Prostate gland (tissue), 2 donors: ENCODE measurements at regions not wholly inside any gene's neighbourhood (a gene's known extent, or its start where the extent isn't known, plus 50 kb on each side); places are given as distances from the start of the nearest gene placed in this dataset.
"Not testable (repeated sequence)": the region's sequence is repeated elsewhere in the genome, so short reads cannot be mapped to it uniquely, and the experiment has no call there.

Source experiments
- DNase-seq: peaks from one replicate; pipeline ENCODE4 v3.0.0-alpha.2; 2019; ENCODE audit warnings: low spot score
- H3K27ac ChIP-seq, 2 donors: fragments of 200-600 bp; sonication (generic); 2 replicates each; pipeline ENCODE4 v1.5.1; 2017 to 2019
- H3K27me3 ChIP-seq: fragments of 200-600 bp; sonication (generic); replicated peaks from 2 replicates; pipeline ENCODE4 v1.5.1; 2019; ENCODE audit not compliant: insufficient read depth
- H3K36me3 ChIP-seq, 2 donors: fragments of 200-600 bp; sonication (generic); 1 replicate in 1 of 2; 2 replicates in 1 of 2; pipeline versions ENCODE4 v1.5.1 to v1.8.1; 2017 to 2019
- H3K4me1 ChIP-seq: fragments of 200-600 bp; sonication (generic); replicated peaks from 2 replicates; pipeline ENCODE4 v1.5.1; 2019
- H3K4me3 ChIP-seq, 2 donors: fragments of 200-600 bp; sonication (generic); 2 replicates each; pipeline ENCODE4 v1.5.1; 2017 to 2019
- H3K9me3 ChIP-seq: fragments of 200-600 bp; sonication (generic); 2 replicates; pipeline ENCODE4 v1.5.1; 2017
- POLR2A ChIP-seq: fragments of 450-650 bp; IDR thresholded peaks from one replicate; pipeline ENCODE4 v1.6.1; 2016; ENCODE audit warnings: antibody characterized with exemption, mild to moderate bottlenecking
- POLR2AphosphoS5 ChIP-seq: sonication (generic); formaldehyde crosslinking; IDR thresholded peaks from one replicate; pipeline ENCODE4 v1.6.1; 2017; ENCODE audit warnings: antibody characterized with exemption
- WGBS: methylation state at CpG from one replicate; pipeline ENCODE4 v1.1.5; 2018; 5-methylcytosine and 5-hydroxymethylcytosine counted together
- intact Hi-C: fragments of 100-400 bp; cut with DNase I; formaldehyde crosslinking; loops from one replicate; pipeline ENCODE4 v1.14.2; 2022
- TF ChIP-seq, protein P1 (sequence below), 4 experiments: fragments of 200-600 bp in 2 of 4; fragments of 450-650 bp in 2 of 4; sonication (generic) in 2 of 4; IDR thresholded peaks; 1 replicate in 3 of 4; 2 replicates in 1 of 4; pipeline ENCODE4 v1.5.1; 2016 to 2019; ENCODE audit warnings: antibody characterized with exemption in 4 of 4, mild to moderate bottlenecking in 2 of 4, moderate library complexity in 2 of 4

DNA sequence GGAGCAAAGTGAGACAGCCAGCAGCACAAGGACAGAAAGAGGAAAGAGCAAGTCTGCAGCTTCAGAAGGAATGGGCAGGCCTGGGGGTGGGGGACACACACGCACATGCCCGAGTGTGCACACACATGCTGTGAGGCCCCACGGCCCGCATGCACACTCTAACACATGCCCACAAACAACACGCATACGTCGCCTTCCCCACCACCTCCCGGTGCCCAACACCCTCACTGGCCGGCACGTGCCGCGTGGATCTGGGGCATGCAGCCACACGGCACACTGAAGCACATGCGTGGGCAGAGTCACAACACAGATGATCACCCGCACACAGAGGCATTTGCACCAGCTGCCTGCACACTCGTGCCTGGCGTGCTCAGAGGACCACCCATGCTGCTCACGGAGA, 161.5 kb downstream of the GOLGA6L4 start:
- H3K27me3 ChIP-seq, H3K27ac ChIP-seq, H3K36me3 ChIP-seq, DNase-seq, intact Hi-C loops, H3K4me1 ChIP-seq, H3K4me3 ChIP-seq, H3K9me3 ChIP-seq: not testable (repeated sequence)
- WGBS = 91% methylated on average over 12 of the region's 18 CpGs

DNA sequence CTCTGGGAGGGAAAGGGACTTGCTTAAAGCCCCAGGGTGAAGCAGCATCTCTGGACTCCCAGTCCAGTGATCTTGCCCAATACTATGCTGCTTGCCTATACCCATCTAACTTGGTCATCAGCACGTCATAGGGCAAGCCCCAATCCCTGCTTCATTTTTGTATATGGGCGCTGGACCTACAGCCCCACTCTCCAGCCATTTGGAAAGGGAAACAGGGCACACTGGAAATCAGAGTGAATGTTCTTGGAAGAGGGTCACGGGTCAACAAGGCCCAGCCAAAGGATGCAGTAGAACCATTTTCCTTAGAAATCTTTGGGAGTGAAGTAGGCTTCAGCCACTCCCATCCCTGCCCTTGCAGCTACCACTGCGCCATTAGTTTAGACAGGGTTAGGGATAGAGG, 162.5 kb downstream of the GOLGA6L4 start:
- H3K9me3 ChIP-seq, H3K27me3 ChIP-seq, DNase-seq, intact Hi-C loops, H3K36me3 ChIP-seq, H3K4me3 ChIP-seq, H3K27ac ChIP-seq, H3K4me1 ChIP-seq: not testable (repeated sequence)
- 94% methylated on average over 4 of the region's 4 CpGs for WGBS

DNA sequence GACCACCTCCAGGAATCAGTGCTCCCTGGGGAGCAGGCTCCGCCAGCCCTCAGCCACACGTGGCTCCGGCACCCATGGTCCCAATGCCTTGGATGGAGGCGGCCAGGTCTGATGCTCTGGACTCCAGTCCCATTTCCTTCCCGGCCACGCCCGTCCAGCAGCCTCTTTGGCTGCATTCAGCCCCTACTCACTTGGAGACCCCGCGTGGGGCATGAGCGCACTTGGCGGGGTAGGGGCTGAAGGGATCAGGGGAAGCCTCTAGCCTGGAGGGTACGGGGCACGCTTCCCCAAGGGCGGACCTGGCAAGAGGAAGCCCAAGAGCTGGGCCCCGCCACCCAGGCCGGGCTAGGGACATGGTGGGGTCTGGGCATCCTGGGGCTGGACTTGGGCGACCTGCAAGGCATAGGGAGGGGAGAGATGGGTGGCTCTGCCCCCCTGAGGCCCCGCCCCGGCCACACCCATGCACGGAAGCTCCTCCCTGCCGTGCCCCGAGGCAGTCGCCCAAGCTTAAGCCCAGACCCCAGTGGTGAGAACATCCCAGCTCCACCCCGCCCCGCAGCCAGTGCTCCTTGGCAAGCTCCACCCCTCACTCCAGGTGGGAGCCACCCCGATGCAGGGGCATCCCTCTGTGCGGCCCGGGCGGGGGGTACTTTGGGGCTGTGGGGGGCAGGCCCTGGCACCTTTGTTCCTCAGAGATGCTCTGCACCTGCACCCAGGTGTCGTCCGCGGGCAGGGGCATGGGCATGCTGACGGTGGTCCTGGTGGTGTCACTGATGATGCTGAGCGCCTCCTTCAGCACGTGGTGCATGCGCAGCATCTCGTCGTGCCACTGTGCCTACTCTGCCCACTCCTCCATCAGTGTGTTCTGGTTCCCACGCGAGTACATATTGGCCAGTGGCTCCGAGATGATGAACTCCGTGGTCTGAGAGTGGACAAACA, 163.5 kb downstream of the GOLGA6L4 start:
- no peak for DNase-seq
- no peaks in the 10 kb centered on the region for H3K9me3 ChIP-seq
- TF ChIP-seq, protein P1, sequence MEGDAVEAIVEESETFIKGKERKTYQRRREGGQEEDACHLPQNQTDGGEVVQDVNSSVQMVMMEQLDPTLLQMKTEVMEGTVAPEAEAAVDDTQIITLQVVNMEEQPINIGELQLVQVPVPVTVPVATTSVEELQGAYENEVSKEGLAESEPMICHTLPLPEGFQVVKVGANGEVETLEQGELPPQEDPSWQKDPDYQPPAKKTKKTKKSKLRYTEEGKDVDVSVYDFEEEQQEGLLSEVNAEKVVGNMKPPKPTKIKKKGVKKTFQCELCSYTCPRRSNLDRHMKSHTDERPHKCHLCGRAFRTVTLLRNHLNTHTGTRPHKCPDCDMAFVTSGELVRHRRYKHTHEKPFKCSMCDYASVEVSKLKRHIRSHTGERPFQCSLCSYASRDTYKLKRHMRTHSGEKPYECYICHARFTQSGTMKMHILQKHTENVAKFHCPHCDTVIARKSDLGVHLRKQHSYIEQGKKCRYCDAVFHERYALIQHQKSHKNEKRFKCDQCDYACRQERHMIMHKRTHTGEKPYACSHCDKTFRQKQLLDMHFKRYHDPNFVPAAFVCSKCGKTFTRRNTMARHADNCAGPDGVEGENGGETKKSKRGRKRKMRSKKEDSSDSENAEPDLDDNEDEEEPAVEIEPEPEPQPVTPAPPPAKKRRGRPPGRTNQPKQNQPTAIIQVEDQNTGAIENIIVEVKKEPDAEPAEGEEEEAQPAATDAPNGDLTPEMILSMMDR (IDR thresholded peaks at IDR 0.05) = no peak
- TF ChIP-seq POLR2A = no peak
- no peak for TF ChIP-seq POLR2AphosphoS5
- no peak overlapping the region for H3K4me3 ChIP-seq
- H3K27me3 ChIP-seq = no peaks in the 10 kb centered on the region
- intact Hi-C loops = no loop called here
- H3K4me1 ChIP-seq = no peaks in the 10 kb centered on the region
- no peaks in the 10 kb centered on the region for H3K36me3 ChIP-seq
- 85% methylated on average over 34 of the region's 42 CpGs for WGBS
- H3K27ac ChIP-seq = no peak overlapping the region

DNA sequence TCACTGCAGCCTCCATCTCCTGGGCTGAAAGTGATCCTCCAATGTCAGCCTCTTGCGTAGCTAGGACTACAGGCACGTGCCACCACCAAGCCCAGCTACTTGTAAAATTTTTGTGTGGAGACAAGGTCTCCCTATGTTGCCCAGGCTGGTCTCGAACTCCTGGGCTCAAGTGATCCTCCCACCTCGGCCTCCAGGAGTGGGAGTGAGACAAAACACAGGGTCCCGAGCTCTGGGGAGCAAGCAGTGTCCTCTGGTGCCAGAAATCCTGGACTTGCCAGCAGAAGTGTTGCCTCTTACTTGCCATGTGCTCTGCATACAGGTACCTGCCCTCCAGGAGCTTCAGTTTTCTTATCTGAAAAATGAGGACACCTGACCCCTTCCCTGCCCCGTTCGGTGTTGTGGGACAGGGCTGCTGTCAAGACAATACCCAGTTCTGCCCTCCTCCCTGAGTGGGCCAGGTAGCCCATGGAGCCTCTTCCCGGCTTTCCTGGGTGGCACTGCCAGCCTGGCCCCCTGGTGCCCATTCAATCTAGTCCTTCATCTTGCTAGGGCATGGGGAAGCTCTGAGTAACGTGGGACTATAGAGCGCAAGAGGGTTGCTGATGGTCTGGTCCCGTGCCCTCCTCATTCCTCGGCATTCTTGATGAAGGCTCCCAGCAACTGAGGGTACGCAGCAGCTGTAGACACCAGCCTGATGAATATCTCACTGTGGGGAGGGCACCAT, 164.6 kb downstream of the GOLGA6L4 start:
- Histone ChIP-seq H3K27ac (no peak overlapping the region), H3K4me1 (no peaks in the 10 kb centered on the region), H3K36me3 (no peaks in the 10 kb centered on the region), H3K27me3 (no peaks in the 10 kb centered on the region), H3K4me3 (no peak overlapping the region), H3K9me3 (no peaks in the 10 kb centered on the region)
- TF ChIP-seq, protein P1 (IDR thresholded peaks at IDR 0.05) = no peak
- TF ChIP-seq POLR2AphosphoS5 (no peak), POLR2A (no peak)
- intact Hi-C loops = no loop called here
- 73% methylated on average over 13 of the region's 13 CpGs for WGBS
- no peak for DNase-seq

DNA sequence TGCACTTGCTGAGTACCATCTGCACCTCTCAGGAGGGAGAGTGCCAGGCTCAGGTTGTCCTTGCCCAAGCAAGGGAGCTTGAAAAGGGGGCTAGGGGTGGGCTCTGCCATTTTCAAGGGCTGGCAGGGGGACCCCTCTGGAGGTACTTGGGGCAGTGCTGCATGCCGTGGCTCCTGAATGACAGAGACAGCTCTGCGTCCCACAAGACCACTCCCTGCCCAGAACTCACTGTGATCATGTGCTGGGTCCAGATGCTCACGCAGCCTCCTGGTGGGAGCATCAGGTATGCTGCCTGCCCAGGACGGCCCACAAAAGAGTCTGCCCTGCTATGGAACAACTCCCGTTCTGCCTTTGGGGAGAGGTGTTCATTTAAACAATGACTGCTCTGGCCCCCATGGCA, 165.2 kb downstream of the GOLGA6L4 start:
- 78% methylated on average over 5 of the region's 5 CpGs for WGBS
- intact Hi-C loops = no loop called here
- Histone ChIP-seq H3K36me3 (no peaks in the 10 kb centered on the region), H3K27ac (no peak overlapping the region), H3K27me3 (no peaks in the 10 kb centered on the region), H3K4me1 (no peaks in the 10 kb centered on the region), H3K4me3 (no peak overlapping the region), H3K9me3 (no peaks in the 10 kb centered on the region)
- TF ChIP-seq, protein P1 (IDR thresholded peaks at IDR 0.05) = no peak
- TF ChIP-seq POLR2AphosphoS5 = no peak
- DNase-seq = no peak

DNA sequence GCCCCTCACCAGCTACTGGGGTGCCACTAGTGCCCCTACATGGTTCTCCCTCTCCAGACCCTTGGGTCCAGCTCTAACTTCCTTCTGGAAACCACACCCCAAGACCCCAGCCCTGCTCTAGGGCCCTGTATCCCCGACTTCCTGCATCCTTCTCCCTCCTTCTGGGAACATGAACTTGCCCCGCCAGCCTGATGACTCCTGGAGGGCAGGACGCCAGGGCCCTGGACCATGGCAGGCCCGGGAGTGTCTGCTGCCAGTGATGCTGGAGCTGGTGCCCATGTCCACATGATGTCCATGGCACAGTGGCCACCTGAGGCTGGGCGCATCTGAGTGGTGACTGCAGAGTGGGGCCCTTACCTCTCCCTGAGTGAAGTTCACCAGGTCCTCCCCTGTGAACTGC, 165.9 kb downstream of the GOLGA6L4 start:
- WGBS = 84% methylated on average over 4 of the region's 5 CpGs
- DNase-seq, intact Hi-C loops, H3K4me3 ChIP-seq, H3K36me3 ChIP-seq, H3K27ac ChIP-seq, H3K4me1 ChIP-seq, H3K27me3 ChIP-seq, H3K9me3 ChIP-seq: not testable (repeated sequence)

- H3K4me1 ChIP-seq, H3K9me3 ChIP-seq, H3K36me3 ChIP-seq, intact Hi-C loops, H3K27me3 ChIP-seq, H3K27ac ChIP-seq, DNase-seq, H3K4me3 ChIP-seq: not testable (repeated sequence)
- 85% methylated on average over 14 of the region's 14 CpGs for WGBS
Measured at GRCh38 chr15:84401891-84402840, 166.6 kb downstream of the GOLGA6L4 start.
